Spleen (tissue), 11 donors: ENCODE measurements at regions not wholly inside any gene's neighbourhood (a gene's known extent, or its start where the extent isn't known, plus 50 kb on each side); places are given as distances from the start of the nearest gene placed in this dataset.
A peak's percentile ranks its signal among the peaks of the same experiment; 100 is the strongest.

Source experiments
- DNase-seq: peaks from one replicate; pipeline ENCODE4 v3.0.0-alpha.2; 2020
- H3K27ac ChIP-seq, 8 donors: fragments of 200-600 bp; sonication (generic) in 7 of 8; 1 replicate in 4 of 8; 2 replicates in 4 of 8; pipeline versions ENCODE4 v1.5.0 to v1.8.0; 2016 to 2021; ENCODE audit warnings: inconsistent platforms in 4 of 8, mild to moderate bottlenecking in 4 of 8, moderate library complexity in 1 of 8
- H3K27me3 ChIP-seq, 7 donors: fragments of 200-600 bp; sonication (generic) in 6 of 7; replicated peaks in 1 of 7; 1 replicate in 4 of 7; 2 replicates in 3 of 7; pipeline versions ENCODE4 v1.5.0 to v1.8.0; 2016 to 2021; ENCODE audit warnings: inconsistent platforms in 3 of 7, mild to moderate bottlenecking in 1 of 7
- H3K36me3 ChIP-seq, 6 donors: fragments of 200-600 bp; sonication (generic) in 5 of 6; 1 replicate in 4 of 6; 2 replicates in 2 of 6; pipeline versions ENCODE4 v1.5.0 to v1.8.0; 2016 to 2021; ENCODE audit warnings: inconsistent platforms in 2 of 6
- H3K4me1 ChIP-seq, 6 donors: fragments of 200-600 bp; sonication (generic) in 5 of 6; 1 replicate in 3 of 6; 2 replicates in 3 of 6; pipeline versions ENCODE4 v1.5.0 to v1.8.0; 2016 to 2021; ENCODE audit warnings: inconsistent platforms in 3 of 6
- H3K4me3 ChIP-seq, 8 donors: fragments of 200-600 bp; sonication (generic) in 7 of 8; 1 replicate in 4 of 8; 2 replicates in 4 of 8; pipeline versions ENCODE4 v1.5.0 to v1.8.0; 2016 to 2021; ENCODE audit warnings: inconsistent platforms in 4 of 8, mild to moderate bottlenecking in 4 of 8, moderate library complexity in 2 of 8
- H3K9me3 ChIP-seq, 8 donors: fragments of 200-600 bp; sonication (generic) in 7 of 8; 1 replicate in 4 of 8; 2 replicates in 4 of 8; pipeline versions ENCODE4 v1.5.0 to v1.8.0; 2016 to 2021; ENCODE audit warnings: inconsistent platforms in 4 of 8
- CTCF ChIP-seq, 11 experiments: fragments of 200-600 bp in 7 of 11; fragments of 450-650 bp in 4 of 11; sonication (generic) in 4 of 11; IDR thresholded peaks in 8 of 11; conservative IDR thresholded peaks in 3 of 11; 1 replicate in 7 of 11; 2 replicates in 4 of 11; pipeline versions ENCODE4 v1.4.0 to v1.8.0; 2016 to 2021; ENCODE audit warnings: antibody characterized with exemption in 11 of 11, inconsistent platforms in 4 of 11, mild to moderate bottlenecking in 1 of 11
- POLR2A ChIP-seq, 3 donors: fragments of 450-650 bp; IDR thresholded peaks; one replicate each; pipeline ENCODE4 v1.5.1; 2017; ENCODE audit warnings: antibody characterized with exemption in 3 of 3, mild to moderate bottlenecking in 1 of 3
- POLR2AphosphoS5 ChIP-seq, 3 donors: sonication (generic); formaldehyde crosslinking; IDR thresholded peaks; one replicate each; pipeline ENCODE4 v1.5.1; 2017; ENCODE audit warnings: antibody characterized with exemption in 3 of 3
- WGBS, 5 donors: extraction: QIAGEN DNeasy Blood & Tissue Kit in 3 of 5; methylation state at CpG; one replicate each; pipeline versions ENCODE4 v1.1.5 to v1.1.7; 2013 to 2018; 5-methylcytosine and 5-hydroxymethylcytosine counted together
- intact Hi-C: fragments of 100-400 bp; cut with DNase I; formaldehyde crosslinking; loops from one replicate; pipeline ENCODE4 v1.15.0; 2023; ENCODE audit warnings: low total_unique reads
- donor health status: healthy with polysubstance abuse.
- donor health status: DM: no; HTN: no; CAD: no; lungs with moderate emphysema.
- donor health status: DM: no; HTN: no; CAD: no.
- donor health status: Bipolar disorder and iron deficiency.
- donor health status: healthy.
- donor health status: DM: no; HTN: no; CAD: no.
- donor health status: DM: yes; HTN: yes; CAD: no.

DNA sequence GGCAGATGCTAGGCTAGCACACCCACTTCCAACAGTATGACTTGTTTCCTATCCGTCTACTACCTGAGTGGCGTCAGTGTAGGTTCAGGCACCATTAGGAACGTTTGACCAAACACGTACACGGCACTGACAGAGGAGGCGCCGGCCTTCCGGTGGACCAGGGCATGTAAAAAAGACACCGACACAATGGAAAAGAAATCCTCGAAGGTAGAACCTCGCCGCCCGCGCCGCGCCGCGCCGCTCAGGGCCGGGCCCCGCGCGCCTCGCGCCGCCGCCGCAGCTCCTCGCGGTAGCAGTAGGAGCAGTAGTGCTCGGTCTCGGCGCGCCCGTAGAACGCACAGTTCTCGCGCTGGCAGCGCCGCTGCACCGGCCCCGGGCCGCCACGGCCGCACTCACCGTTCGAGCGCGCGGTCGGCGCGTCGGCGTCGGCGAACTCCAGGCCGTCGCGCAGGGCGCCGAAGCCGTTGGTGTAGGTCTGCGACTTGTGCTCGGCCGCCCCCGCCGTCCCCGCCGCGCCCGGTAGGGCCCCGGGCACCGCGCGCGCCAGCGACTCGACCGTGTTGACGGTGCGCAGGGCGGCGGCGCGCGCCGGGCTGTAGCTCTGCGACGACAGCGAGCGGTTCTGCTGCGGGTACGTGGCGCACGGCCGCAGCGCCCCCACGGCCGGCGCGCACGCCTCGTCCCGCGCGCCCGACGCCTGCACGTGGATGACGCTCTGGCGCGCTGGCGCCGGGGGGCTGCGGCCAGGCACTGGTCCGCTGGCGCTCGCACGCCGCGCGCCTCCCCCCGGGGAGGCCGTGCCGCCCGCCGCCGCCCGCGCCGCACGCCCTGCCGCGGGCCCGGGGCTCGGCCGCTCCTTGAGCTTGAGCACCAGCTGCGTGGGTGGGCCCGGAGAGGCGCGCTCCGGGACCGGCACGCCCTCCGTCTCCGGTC, 156.7 kb downstream of the KLF13 start:
- H3K4me1 ChIP-seq = peaks cover 0 to 40% (median 16%) of the 10 kb centered on the region in 6 donors
- H3K27ac ChIP-seq = peak overlapping the region in 4 of 8 donors; percentile 41 to 73 (median 60)
- peak; percentile 78 for DNase-seq
- no peaks in the 10 kb centered on the region for H3K36me3 ChIP-seq
- H3K4me3 ChIP-seq = peak overlapping the region in 7 of 8 donors; percentile 36 to 75 (median 41)
- peaks cover 0 to 47% (median 9%) of the 10 kb centered on the region in 7 donors for H3K27me3 ChIP-seq
- intact Hi-C loops = no loop called here
- TF ChIP-seq CTCF (IDR thresholded peaks at IDR 0.05 in 8 of 11, conservative IDR thresholded peaks at IDR 0.05 in 3 of 11) (no peak), POLR2AphosphoS5 (IDR thresholded peaks at IDR 0.05) (no peak), POLR2A (IDR thresholded peaks at IDR 0.05) (no peak)
- H3K9me3 ChIP-seq = no peaks in the 10 kb centered on the region
- WGBS, 5 donors = 4 to 13% (median 8%) methylated on average over 17 to 147 of the region's 147 CpGs

- Histone ChIP-seq H3K4me3 (peak overlapping the region in 6 of 8 donors; percentile 10 to 75 (median 14)), H3K4me1 (peaks cover 0 to 49% (median 25%) of the 10 kb centered on the region in 6 donors)
- 61 to 87% (median 77%) methylated on average over 65 to 100 of the region's 100 CpGs for WGBS, 5 donors
Measured at GRCh38 chr15:31483986-31484951, 157.6 kb downstream of the KLF13 start.

GRCh38 chr15:31484986-31485385, 158.4 kb downstream of the KLF13 start:
- Histone ChIP-seq H3K4me3 (no peak overlapping the region), H3K9me3 (no peaks in the 10 kb centered on the region), H3K4me1 (peaks cover 0 to 57% (median 31%) of the 10 kb centered on the region in 6 donors), H3K27me3 (peaks cover 0 to 47% (median 9%) of the 10 kb centered on the region in 7 donors), H3K36me3 (no peaks in the 10 kb centered on the region), H3K27ac (no peak overlapping the region)
- intact Hi-C loops = loop anchor here (5.0 kb wide), 1 partner anchor 48 kb away; no protein-coding TSS in a partner anchor
- TF ChIP-seq CTCF (IDR thresholded peaks at IDR 0.05 in 8 of 11, conservative IDR thresholded peaks at IDR 0.05 in 3 of 11) = no peak
- no peak for TF ChIP-seq POLR2AphosphoS5 (IDR thresholded peaks at IDR 0.05)
- no peak for TF ChIP-seq POLR2A (IDR thresholded peaks at IDR 0.05)
- no peak for DNase-seq
- 90 to 98% (median 95%) methylated on average over 4 to 5 of the region's 5 CpGs for WGBS, 5 donors

More at GRCh38 chr15:31483986-31484951, 157.6 kb downstream of the KLF13 start:
- peak; percentile 80 for DNase-seq
- Histone ChIP-seq H3K36me3 (no peaks in the 10 kb centered on the region), H3K9me3 (no peaks in the 10 kb centered on the region), H3K27me3 (peaks cover 0 to 47% (median 9%) of the 10 kb centered on the region in 7 donors), H3K27ac (peak overlapping the region in 4 of 8 donors; percentile 12 to 73 (median 19))
- TF ChIP-seq POLR2AphosphoS5 (IDR thresholded peaks at IDR 0.05) = peak in 1 of 3 donors; percentile 42
- no peak for TF ChIP-seq POLR2A (IDR thresholded peaks at IDR 0.05)
- intact Hi-C loops = no loop called here

DNA sequence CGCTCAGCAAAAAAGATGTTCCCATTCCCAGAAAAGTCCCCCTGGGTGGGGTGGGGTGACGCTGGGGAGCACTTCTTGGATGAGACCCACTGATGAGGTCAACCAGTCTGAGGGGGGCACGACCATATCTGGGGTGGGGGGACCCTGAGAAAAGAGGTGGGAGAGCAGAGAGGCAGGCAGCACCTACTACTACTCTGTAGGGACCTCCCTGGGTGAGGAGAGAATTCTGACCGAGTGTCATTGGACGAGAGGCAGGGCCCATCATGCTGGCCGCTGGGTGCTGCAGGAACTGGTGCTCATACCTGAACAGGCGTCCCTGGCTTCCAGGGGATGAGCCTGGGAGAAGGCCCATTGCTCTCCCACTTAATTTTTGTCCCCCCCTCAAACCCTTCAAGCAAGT, 158.8 kb downstream of the KLF13 start:
- TF ChIP-seq POLR2A (IDR thresholded peaks at IDR 0.05) = no peak
- no peak for TF ChIP-seq CTCF (IDR thresholded peaks at IDR 0.05 in 8 of 11, conservative IDR thresholded peaks at IDR 0.05 in 3 of 11)
- TF ChIP-seq POLR2AphosphoS5 (IDR thresholded peaks at IDR 0.05) = no peak
- Histone ChIP-seq H3K9me3 (no peaks in the 10 kb centered on the region), H3K36me3 (no peaks in the 10 kb centered on the region), H3K27me3 (peaks cover 0 to 44% (median 9%) of the 10 kb centered on the region in 7 donors), H3K4me1 (peaks cover 0 to 61% (median 34%) of the 10 kb centered on the region in 6 donors), H3K4me3 (no peak overlapping the region), H3K27ac (no peak overlapping the region)
- WGBS, 5 donors = 81 to 93% (median 90%) methylated on average over 7 of the region's 7 CpGs
- intact Hi-C loops = loop anchor here (5.0 kb wide), 1 partner anchor 48 kb away; no protein-coding TSS in a partner anchor
- DNase-seq = no peak
